HG02981 (cell line): ENCODE measurements at regions not wholly inside any gene's neighbourhood (a gene's known extent, or its start where the extent isn't known, plus 50 kb on each side); places are given as distances from the start of the nearest gene placed in this dataset.

Experiments
- ATAC-seq: cut with Tn5 transposase; IDR thresholded peaks from one replicate; pipeline ENCODE4 v1.9.1; 2021; ENCODE audit warnings: mild to moderate bottlenecking, moderate library complexity; ENCODE audit not compliant: unreplicated experiment

GRCh38 chr12:126601184-126602170, 1536.2 kb downstream of the AACS start:
- ATAC-seq: no peak

DNA sequence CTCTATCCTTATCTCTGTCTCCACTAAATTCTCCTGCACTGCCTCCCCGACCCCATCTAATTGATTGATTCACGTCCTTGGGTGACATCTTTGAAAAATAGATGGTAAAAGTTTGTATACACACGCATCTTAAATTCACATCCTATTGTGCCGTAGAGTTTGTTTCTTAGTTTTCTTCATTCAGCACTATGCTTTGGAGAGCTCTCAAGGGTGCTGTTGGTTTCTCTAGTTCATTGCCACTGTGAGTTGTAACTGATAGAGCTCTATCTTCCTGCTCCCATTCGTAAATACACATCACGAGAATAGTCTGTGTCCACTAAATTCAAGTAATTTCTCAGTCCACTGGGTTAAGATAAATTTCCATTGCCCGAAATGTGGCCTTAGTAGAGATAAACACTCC, 1537.4 kb downstream of the AACS start:
- ATAC-seq: no peak

DNA sequence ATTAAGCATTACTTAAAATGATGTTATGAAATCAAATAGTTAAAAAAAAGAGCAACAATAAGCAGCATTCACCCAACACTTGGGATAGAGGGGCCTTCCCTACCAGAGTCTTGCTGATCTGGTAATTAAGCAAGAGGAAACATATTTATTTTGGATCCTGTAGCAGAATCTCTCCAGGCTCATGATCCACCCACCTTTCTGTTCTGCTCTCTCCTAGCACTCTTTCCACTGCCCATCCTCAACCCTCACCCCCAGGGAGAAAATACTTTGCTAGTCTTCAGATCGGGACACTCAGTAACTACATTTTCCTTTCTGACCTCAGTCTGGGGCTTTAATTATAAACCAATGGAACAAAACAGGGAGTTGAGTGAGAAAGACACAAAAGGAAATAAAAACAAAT, 1541.9 kb downstream of the AACS start:
- ATAC-seq: no peak

DNA sequence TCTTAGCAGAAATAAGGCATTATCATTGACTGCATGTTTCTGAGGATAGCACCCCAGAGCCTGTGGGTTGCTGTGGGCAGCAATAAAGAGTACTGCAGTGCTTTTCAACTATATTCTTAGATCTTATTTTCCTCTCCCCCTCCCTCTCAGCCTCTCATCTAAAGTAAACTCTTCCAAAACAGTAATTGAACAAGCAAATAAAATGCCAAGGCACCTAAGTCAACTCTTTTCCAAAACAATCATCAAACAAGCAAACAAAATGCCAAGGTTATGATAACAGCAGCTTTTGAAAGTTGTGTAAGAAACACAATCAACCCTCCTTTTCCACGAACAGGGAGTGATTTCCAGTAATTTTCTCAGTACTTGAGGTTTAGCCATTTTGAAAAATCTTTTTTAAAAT, 1542.6 kb downstream of the AACS start:
- ATAC-seq: no peak

- no peak for ATAC-seq
Observed at GRCh38 chr12:126608607-126609175, 1543.5 kb downstream of the AACS start.

DNA sequence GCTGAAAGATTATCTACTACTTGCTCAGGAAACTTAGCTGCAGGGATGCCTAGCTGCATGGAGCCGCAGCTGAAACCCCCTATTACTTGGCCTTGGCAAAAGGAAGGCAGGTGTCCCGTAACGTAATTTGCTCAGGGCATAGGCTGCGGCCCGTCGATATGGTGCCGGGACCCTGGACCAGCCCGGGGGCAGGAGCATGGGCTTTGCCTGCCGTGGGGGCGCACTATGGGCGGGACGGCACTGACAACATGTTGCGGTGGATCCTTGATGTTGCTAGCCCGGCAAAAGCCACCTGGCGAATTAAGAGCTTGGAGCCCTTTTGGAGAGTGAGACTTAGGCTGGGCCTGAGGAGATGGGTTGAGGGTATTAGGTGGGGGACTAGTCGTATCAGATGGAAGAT, 1551.2 kb downstream of the AACS start:
- ATAC-seq: no peak

DNA sequence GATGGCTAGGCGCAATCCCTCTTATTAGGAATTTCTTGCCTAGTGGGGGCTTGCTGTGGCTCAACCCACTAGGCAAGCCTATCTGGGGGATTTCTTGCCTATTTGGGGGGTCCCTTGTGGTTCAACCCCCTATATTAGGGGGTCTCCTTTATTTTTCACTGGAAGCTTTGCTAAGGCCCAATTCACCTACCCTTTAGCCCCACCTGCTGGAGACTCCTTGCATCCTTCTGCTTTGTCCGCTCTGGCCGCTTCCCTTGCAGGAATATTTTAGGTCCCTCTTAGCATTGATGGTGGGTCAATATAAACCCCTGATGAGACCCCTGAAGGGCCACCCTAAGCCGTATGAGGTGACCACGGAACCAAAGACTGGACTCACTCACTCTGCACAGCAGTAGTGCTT, 1552.1 kb downstream of the AACS start:
- no peak for ATAC-seq

- no peak for ATAC-seq
Observed at GRCh38 chr12:126627596-126627995, 1562.4 kb downstream of the AACS start.

DNA sequence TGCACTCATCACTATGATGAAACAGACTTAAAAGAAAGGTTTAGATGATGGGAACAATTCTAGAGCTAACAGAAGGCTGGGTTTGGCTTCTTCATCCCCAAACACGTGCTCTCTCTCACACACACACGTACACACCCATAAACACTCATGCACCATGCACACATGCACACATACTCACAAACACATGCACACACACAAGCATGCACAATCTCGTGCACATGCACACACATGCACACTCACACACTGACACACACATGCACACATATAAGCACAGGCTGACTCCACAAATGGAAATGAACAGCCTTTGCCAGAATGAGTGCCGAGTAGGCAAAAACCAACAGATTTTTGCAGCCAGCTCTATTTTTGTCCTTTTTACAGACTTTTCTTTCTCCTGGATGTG, 1571.6 kb downstream of the AACS start:
- ATAC-seq: no peak

DNA sequence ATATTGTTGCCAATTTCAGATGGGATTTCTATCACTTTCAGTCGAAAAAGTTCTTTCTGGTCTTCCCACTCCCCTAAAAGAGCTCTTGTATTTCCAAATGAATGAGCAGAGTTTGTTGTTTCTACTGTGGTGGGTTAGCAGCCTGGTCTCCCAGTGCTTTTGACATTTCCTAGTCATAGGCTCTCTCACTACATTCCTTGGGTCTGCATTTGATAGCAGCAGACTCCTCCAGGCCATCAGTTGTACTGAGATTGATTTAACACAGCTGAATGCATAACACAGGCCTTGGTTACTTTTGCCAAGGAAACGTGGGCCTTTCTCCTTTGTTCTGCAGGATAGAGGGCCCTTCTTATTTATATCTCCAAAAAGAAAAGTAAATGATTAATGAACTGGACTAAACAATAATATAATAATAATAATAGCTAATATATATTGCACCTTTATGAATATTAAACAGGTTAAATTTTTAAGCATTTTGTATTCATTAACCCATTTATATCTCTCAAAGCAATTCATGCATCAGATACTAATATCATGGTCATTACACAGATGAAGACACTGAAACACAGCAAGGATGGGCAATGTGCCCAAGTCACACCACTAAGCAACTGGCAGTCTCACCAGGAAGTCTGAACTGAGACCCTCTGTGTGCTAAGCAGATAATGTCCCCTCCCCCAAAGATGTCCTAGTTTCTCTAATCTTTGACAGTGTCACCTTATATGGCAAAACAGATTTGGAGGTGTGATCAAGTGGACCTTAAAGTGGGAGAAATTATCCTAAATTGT, 1579.2 kb downstream of the AACS start:
- ATAC-seq: no peak

GRCh38 chr12:126648074-126648473, 1582.8 kb downstream of the AACS start:
- ATAC-seq: no peak

- no peak for ATAC-seq
Observed at GRCh38 chr12:126651133-126651532, 1585.9 kb downstream of the AACS start.

- ATAC-seq: no peak
Observed at GRCh38 chr12:126663304-126664094, 1598.3 kb downstream of the AACS start.

DNA sequence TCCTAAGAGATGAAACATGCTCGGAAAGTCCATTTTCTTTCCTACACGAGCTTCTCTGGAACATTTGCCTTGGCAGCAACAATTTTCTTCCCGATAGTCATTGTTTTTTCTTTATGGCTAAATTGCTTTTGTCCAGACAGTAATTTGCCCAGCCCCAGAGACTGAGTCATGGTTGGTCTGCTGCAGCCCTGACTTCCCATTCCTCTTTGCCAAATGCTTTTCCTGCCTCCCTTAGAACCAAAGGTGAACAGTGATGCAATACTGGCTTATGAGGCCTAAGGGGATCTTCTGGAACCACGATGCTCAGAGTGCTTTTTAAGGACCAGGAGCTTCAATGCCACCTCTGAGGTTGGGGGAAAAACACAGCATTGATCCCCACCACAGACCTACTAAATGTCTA, 1599.6 kb upstream of the TMEM132C start:
- ATAC-seq: no peak

DNA sequence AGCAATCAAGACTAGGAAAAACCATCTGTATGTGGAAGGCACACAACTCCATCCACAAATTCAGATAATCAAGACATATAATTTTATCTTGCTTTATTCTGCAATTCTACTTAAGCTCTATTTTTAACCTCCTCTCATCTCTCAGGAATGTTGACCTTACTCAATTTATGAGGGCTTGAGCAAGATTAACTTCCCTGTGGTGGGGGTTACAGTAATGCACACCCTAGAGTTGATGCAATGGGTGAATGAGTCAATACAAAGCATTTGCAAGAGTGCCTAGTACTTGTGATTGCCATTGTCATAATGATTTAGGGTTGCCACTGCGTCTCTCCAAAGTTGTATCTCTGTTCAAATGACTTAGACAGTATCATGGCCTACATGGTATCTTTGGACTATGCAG, 1598.4 kb upstream of the TMEM132C start:
- no peak for ATAC-seq

DNA sequence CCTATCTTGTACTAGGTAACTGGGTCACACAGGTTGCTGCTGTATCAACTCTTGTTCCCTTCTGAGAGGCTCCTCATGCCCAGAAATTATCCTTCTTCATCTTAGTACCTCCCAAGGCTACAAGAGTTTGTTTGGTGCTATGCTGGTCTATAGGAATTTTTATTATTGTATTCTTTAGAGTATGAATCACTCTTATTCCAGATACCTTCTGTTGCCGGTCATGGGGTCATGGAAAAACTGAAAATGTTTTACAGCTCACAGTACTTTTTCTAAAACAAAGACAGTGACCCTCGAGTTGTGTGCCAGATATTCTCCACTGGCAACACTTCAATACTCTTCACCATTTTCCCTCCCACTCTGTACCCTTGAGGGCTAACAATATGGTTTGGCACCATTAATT, 1598.0 kb upstream of the TMEM132C start:
- no peak for ATAC-seq

- ATAC-seq: no peak
Observed at GRCh38 chr12:126676434-126676833, 1590.5 kb upstream of the TMEM132C start.

DNA sequence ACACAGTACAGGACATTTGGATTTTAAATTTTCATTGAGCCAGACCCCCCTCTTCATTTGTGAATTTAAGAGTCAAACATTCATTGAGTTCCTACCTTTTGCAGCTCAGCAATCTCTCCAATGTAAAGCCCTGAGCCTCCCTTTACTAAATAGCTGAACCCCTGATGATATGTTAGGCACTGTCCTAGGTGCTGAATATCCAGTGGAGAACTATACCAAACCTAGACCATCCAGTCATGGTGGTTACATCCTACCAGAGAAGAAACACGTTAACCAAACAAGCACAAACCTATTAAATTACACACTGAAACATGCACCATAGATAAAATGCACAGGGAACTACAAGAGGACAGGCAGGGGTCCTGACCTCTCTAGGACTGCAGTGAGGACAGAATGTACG, 1585.3 kb upstream of the TMEM132C start:
- no peak for ATAC-seq

DNA sequence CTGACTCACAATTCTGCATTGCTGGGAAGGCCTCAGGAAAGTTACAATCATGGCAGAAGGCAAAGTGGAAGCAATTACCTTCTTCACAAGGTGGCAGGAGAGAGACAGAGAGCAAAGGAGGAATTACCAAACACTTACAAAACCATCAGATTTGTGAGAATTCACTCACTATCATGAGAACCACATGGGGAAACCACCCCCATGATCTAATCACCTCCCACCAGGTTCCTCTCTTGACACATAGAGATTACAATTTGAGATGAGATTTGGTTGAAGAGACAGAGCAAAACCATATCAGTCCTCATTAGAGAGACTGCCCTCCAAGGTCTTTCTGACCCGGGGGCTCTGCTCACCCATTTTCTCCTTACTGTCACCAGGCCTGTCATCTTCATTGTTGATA, 1582.3 kb upstream of the TMEM132C start:
- no peak for ATAC-seq

DNA sequence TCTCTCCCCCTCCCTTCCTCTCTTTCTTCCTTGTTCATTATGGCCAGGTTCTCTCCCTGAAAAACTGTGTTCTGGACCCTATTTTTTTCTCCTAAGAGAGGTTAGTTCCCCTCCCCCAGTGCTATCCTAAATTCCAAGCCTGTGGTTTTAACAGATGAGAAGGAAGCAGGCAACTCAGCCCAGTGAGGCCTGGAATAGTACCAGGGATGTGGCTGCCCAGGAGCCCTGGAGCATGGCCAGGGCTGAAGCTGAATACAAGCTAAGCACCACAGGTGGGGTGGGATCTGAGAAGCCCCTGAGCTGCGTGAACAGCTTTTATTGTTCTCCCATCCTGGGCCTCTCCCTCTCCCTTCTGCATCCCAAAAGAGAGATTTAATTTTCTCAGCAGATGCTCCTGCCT, 1581.3 kb upstream of the TMEM132C start:
- no peak for ATAC-seq

DNA sequence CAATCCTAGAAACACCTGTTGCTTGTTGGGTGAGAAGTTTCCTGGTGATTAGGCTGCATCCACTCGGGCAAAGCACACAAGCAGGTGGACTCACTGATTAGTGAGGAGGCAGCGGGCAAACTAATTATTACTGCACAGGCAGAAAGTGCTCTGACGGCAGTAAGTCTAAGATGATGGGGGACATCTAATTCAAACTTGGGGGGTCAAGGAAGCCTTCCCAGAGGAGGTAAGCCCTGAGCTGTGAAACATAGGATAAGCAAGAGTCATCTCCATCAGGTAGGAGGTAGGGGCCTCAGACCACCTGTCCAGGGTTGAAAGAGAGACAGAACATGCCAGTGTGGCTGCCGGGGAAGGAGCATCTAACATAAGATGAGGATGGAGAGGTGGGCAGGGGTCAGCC, 1578.4 kb upstream of the TMEM132C start:
- ATAC-seq: no peak
